NCI-H1092 (cell line): ENCODE measurements at regions not wholly inside any gene's neighbourhood (a gene's known extent, or its start where the extent isn't known, plus 50 kb on each side); places are given as distances from the start of the nearest gene placed in this dataset.
A peak's percentile ranks its signal among the peaks of the same experiment; 100 is the strongest.
"Not testable (repeated sequence)": the region's sequence is repeated elsewhere in the genome, so short reads cannot be mapped to it uniquely, and the experiment has no call there.

ENCODE experiments used
- DNase-seq: peaks from one replicate; lab custom pipeline; 2025; lab: John Stamatoyannopoulos, UW

DNA sequence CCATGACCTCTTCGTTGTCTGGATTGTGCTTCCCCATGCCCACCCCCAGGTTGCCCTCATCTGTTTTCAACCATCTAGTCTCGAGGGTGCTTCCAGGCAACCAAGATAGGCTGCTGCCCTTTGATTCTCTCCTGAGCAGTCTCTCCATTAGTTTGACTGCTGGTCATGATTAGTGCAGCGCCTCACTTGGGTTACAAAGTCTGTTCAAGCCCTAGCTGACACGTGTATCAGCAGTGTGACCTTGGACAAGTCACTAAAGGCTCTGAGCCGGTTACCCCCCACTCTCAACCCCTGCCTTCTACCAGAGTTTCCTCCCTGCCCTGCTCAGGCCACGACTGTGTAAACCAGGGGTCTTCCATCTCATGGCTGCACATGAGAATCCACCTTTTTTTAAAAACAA lies 185.3 kb upstream of the PWP1 start:
- no peak for DNase-seq

- no peak for DNase-seq
Observed at GRCh38 chr12:107501681-107502080, 183.9 kb upstream of the PWP1 start.

DNA sequence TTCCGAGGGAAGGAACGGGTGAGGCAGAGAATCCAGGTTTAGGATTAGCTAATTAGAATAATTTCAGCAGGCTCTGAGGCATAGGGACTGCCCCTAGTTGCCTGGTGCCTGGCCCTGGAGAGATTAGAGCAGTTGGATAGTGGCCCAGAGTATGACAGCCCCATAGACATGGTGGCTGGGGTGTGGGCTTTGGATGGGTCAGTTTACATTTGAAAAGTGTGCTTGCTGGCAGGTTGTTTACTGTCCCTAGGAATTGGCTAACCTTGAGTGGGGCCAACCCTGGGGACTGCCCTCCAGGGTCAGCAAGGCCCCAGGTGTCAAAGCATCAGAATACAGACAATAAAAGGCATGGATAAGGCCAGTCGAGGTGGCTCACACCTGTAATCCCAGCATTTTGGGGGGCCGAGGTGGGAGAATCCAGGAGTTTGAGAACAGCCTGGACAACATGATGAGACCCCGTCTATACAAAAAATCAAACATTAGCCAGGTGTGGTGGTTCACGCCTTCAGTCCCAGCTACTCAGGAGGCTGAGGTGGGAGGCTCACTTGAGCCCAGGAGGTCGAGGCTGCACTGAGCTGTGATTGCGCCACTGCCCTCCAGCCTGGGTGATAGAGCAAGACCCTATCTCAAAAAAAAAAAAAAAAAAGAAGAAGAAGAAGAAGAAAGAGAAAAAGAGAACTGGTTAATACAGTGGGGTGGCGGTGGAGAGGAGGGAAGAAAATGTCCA lies 182.3 kb upstream of the PWP1 start:
- no peak for DNase-seq

DNA sequence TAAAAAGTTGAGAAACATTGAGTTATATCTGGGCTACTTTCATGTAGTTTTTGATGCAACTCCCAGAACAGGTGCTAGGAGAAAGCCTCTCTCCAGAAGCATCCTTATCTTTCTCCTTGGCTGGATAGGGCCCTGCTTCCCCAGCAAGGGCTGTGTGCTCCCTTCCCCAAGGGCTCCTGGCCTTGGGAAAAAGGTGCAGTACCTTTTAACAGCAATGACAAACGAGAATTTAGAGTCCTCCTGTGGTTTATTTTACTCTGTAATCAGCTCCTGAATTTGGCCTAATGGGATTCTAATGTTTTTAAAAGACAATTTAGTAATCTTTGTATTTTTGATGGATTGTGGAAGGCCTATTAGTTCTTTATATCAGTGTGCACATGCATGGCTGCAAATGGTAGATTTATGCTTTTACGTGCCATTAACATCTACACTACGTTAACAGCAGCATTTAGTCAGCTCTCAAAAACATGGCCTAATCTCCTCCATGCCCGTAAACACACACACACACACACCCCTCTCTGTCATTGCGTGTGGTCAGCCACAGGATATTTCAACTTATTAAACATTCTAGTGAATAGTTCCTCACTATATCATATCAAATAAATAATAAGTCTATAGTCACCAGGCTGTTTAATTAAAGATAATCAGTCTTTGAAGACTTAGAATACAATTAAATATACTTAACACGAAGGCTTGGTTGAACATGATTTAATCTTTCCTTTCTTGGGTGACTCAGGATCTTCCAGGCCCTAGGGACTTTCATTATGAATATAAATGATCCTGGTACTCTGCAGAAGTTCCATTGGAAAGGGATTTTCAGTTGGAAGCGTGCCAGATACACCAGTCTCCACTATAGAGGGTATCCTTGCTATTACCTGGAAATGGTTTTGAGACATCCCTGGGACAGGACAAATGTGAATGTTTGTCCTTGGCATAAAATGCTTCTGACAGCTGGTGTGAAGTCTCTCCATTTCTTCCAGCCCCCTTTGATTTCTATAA lies 181.4 kb upstream of the PWP1 start:
- no peak for DNase-seq

DNA sequence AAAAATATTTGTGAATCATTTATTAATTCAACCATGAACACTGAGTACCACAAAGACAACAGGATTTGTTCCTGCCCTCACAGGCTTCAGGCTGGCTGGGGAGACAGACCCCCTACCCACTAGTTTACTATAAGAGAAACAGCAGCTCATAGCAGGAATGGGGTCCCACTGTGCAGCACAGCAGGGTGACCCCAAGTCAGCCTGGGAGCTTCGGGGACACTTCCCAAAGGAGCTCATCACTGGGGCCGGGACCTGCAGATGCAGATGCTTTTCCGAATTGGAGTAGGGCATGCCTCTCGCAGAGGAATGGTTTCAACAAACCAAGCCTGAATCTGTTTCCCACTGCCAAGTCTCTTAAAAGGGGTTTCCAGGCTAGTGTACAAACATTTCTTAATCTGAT lies 176.2 kb upstream of the PWP1 start:
- no peak for DNase-seq

GRCh38 chr12:107510211-107510610 lies 175.4 kb upstream of the PWP1 start:
- DNase-seq: peak; percentile 9

- DNase-seq: no peak
Observed at GRCh38 chr12:107511292-107511691, 174.3 kb upstream of the PWP1 start.

DNA sequence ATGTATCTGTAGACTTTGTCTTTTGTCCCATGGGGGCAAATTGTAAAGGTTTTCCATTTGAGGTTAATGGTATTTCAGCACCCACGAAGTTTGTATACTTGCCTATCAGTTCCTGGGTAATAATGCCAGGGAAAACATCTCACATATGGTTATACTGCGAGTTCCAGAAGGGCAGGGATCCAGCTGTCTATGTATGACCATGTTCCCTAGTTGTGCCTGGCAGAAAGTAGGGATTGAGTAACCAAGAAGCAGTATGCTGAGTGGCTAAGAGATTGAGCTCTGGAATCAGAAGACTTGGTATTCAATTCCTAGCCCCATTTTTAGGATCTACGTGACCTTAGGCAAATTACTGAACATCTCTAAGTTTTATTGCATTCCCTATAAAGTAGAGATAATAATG lies 173.2 kb upstream of the PWP1 start:
- no peak for DNase-seq

DNA sequence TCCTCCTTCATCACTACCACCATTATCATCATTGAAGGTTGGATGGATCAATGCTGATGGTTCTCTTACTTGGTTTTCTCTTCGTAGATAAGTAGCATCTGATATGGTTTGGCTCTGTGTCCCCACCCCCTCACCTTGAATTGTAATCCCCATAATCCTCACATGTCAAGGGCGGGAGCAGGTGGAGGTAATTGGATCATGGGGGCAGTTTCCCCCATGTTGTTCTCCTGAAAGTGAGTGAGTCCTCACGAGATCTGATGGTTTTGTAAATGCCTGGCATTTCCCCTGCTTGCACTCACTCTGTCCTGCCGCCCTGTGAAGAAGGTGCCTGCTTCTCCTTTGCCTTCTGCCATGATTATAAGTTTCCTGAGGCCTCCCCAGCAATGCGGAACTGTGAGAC lies 172.4 kb upstream of the PWP1 start:
- DNase-seq: no peak

GRCh38 chr12:107513636-107514400 lies 171.8 kb upstream of the PWP1 start:
- no peak for DNase-seq

GRCh38 chr12:107514887-107515445 lies 170.6 kb upstream of the PWP1 start:
- DNase-seq: no peak

GRCh38 chr12:107515446-107515958 lies 170.1 kb upstream of the PWP1 start:
- no peak for DNase-seq

GRCh38 chr12:107517816-107518215 lies 167.8 kb upstream of the PWP1 start:
- not testable (repeated sequence) for DNase-seq

DNA sequence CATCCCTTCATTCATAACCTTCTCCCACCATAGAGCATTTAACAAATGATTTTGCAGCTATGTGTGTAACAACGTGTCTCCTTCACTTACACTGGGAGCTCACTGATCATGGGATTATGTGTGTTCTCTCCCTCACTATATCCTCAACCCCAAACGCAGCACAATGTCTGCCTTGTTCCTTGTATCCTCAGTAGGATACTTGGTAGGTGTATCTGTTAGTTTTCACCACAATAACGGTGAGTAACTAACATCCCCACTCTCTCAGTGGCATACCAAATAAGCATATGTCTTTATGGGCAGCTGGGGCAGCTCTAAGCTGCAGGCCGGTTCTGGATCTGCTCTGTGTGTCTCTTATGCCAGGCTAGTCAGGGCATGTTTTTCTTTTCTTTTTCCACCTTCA lies 166.7 kb upstream of the PWP1 start:
- no peak for DNase-seq

GRCh38 chr12:107519906-107520859 lies 165.4 kb upstream of the PWP1 start:
- DNase-seq: peak; percentile 17

DNA sequence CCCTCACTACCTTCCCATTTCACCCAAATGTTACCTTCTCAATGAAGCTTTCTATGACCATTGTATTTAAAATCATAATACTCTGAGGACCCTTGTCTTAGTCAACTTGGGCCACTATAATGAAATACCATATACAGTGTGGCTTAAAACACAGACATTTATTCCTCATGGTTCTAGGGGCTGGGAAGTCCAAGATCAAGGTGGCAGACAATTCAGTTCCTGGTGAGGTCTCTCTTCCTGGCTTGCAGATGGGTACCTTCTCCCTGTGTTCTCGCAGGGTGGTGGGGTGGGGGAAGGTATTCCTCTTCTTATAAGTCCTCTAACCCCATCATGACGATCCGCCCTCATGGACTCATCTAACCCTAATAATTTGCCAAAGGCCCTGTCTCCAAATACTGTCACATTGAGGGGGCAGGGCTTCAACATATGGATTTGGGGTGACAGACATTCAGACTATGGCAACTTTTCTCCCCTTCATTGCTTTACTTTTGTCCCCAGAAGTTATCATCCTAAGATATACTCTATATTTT lies 163.7 kb upstream of the PWP1 start:
- DNase-seq: no peak

DNA sequence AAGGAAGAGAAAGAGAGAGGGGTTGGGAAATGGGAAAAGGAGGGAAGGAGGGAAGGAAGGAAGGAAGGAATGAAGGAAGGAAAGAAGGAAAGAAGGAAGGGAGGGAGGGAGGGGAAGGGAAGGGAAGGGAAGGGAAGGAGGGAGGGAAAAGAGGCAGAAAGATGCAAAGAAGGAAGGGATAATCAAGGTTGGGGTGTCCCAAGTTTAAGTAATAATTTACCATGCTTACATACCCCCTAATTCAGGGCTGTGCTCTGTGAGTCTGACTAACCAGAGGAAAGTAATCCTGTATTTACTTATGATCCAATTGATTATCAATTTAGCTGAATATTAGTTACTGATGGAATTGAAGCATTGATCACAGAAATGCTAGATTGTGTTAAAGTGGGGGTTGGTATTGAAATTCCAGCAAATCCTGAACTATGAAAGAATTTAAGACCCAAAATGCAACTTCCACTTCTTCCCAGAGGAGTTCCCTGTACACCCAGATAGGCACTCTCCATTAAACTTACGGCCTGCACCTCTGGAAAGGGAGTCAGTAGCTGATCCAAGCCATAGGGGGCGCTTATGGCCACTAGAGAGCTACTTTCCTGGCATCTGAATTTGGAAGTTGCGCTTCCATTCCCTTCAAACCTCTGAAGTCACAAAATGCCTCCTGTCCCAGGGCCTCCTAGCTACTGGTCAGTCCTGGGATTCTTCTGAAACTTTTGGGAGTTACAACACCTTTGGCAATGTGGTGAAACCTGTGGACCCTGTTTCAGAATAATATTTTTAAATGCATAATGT lies 162.7 kb upstream of the PWP1 start:
- DNase-seq: no peak

DNA sequence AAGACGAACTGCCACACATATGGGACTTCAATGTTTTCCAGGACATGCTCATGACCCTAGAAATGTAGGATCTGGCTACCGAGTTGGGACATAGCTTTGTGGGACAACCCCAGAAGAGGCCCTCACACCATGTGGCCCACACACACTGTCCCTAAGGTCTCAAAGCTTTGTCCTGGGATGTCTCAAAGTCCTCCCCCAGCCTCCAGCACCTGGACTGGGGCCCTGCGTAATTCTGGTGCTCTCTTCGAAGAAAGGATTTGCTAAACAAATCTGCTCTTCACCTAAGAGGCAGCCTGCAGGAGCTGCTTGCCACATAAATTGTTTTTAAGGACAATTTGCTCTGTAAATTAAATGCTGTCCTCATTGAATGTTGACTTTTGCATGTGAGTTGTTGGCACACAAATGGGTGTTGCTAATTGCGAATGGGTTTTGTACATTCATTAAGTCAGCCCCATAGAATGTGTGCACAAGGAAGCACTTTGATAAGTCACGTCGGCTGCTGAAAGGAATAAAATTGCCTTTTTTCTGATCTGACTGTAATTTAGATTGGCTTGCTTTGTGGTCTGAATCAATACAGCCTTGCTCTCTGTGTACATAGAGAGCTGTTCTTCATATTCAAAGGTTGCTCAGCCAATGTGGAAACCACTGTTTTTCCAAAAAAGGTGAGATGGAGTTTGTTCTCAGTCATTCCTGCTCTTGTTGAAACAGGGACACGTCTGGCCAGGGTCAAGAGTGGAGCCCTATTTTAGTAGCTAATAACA lies 161.6 kb upstream of the PWP1 start:
- peak; percentile 71 for DNase-seq
